Posterior cingulate gyrus (tissue), 11 donors: ENCODE measurements at regions not wholly inside any gene's neighbourhood (a gene's known extent, or its start where the extent isn't known, plus 50 kb on each side); places are given as distances from the start of the nearest gene placed in this dataset.

Experiments used
- DNase-seq, 10 donors: peaks; one replicate each; pipeline versions ENCODE4 v3.0.0 to v3.0.0-alpha.2; 2020 to 2021; ENCODE audit warnings: mixed read lengths in 3 of 10
- intact Hi-C: fragments of 100-400 bp; cut with DNase I; formaldehyde crosslinking; loops from one replicate; pipeline ENCODE4 v1.15.1; 2023

DNA sequence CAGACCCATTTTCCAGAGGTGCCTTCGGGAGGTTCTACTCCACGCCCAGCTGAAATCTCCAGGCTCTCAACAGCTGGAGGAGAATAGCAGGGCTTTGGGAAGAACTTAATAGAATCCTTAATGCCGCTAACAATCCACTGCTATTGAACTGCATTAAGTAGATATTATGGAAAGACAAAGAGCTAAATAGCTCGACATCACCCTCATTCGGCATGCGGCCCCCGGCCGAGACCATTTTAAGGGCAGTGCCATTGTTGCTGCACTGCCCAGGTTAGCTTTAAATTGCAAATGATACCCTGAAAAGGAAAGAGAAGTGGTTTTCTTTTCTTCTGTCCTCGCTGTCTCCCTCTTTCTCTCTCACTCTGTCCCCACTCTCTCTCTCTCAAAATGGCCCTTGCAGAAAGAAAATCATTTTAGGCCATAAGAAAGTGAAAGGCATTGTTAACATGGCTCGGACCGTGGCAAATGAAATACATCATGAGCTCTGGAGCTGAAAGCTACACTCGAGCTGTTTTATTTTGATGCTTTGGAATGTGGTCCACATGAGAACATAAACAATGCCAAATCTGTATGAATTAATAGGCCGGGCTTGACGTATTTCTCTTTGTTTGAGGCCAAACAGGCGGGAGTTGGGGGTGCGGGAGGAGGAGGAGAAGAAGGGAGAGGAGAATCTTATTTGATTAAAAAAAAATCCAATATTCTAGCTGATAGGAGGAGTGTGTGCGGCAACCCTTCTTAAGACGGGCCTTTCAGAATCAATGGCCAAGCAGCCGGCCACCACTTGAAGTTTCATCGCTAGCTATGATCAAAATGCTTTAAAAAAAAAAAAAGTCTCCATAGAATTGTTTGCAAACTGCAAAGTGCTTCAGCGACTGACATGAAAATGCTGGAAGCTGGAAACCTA is 298.8 kb upstream of the IRX3 start:
- intact Hi-C loops, result no loop called here
- no peak for DNase-seq

DNA sequence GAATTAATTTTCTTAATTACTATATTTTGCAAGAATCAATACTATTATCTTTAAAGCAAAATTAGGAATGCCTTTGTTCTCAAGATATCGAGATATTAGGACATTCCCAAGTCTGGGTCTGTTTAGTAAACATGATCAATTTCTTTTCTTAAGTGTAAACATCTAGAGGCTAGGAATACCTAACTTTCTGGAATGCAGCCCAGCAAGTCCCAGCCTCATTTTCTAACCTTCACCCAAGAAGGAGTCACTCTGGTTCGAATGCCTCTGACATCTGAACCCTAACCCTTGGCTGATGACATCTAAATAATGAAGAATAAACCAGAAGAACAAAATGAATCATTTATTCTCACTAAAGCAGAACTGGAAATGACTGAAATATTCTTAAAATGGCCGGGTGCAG is 297.5 kb upstream of the IRX3 start:
- no peak for DNase-seq
- intact Hi-C loops, result no loop called here

DNA sequence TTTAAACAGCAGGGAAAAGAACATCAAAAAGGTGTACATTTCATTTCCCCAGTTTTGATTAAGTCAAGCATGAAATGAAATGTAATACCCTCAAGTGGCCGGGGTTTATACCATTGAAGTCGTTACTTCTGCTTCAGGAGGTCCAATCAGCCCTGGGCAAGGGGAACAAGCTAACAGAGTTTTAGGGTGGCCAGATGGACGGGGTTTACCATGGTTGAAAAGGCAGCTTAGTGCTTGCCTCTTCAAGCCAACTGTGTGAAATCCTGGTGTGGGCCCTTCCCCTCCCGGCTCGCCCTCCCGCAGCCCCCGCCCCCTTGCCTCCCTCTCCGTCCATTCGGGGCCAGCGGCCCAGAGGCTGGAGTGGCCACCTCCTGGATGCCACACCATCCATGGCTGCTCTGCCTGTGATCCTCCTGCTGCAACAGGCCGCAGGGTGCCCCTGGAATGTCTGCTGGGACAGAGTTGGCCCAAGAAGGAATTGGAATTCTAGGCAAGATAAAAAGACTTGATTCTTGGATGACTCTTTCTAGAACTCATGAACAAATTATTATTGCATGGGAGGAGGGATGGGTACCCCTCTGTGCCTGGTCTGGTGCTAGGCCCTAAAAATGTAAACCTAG is 296.2 kb upstream of the IRX3 start:
- no peak for DNase-seq
- intact Hi-C loops, result no loop called here

DNA sequence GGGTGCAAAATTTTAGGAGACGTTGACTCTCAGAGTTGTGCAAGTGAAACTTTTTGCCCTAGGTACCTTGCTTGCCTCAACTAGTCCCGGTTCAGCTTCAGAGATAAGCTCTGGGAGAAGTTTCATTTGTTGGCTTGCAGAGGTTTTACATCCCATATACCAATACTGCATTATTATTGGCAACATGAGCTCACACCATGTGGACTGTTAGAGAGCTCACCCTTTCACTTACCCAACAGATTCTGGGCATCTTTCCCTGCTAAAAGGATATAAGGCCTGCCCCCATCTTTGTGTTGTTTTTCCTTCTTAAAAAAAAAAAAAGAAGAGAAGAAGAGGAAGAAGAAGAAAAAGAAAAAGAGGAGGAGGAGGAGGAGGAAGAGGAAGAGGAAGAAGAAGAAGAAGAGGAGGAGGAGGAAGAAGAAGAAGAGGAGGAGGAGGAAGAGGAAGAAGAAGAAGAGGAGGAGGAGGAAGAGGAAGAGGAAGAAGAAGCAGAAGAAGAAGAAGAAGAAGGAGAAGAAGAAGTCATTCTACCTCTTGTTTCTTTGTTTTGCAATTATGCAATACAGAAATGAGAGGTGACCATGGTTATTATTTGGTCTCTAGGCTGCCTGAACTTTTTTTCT is 292.6 kb upstream of the IRX3 start:
- DNase-seq, result no peak
- intact Hi-C loops, result no loop called here

DNA sequence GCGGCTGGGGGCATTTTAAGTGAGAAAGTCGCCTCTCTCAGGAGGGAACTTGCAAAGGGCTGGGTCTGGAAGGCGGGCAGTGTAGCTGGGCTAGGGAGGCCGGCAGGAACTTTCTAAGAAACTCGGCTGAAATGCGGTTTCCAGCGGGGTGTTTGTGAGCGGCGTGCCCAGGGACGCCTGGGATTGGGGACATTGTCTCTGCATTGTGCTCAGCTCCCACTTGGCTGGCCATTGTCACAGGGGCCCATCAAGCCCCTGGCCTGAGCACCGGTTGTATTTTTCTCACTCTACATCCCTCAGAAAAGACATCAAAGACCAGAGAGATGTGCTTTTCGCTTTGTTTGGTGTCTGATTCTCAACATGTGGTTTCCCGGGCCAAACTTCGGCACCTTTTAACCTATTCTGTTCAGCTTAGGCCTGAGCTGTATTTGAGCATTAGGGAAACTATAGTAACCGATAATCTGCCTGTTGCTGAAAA is 291.1 kb upstream of the IRX3 start:
- intact Hi-C loops, result no loop called here
- no peak for DNase-seq

DNA sequence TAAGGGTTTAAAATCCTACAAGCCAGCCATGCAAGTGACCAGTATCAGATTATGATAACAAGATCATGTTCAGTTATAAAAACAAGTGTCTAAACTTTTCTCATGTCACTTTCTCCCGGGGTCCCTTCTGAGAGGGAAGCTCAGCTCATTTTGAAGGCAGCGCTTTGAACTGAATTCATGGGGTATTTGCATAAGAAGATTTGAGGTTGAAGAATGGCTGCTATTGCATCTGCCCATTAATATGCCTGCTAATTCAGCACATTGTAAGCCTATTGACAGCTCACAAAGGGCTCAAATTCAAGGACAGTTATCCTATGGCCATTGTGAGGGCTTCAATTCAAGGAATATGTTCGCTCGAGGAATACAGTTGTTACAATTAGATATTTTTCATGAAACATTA is 290.2 kb upstream of the IRX3 start:
- intact Hi-C loops, result no loop called here
- no peak for DNase-seq

DNA sequence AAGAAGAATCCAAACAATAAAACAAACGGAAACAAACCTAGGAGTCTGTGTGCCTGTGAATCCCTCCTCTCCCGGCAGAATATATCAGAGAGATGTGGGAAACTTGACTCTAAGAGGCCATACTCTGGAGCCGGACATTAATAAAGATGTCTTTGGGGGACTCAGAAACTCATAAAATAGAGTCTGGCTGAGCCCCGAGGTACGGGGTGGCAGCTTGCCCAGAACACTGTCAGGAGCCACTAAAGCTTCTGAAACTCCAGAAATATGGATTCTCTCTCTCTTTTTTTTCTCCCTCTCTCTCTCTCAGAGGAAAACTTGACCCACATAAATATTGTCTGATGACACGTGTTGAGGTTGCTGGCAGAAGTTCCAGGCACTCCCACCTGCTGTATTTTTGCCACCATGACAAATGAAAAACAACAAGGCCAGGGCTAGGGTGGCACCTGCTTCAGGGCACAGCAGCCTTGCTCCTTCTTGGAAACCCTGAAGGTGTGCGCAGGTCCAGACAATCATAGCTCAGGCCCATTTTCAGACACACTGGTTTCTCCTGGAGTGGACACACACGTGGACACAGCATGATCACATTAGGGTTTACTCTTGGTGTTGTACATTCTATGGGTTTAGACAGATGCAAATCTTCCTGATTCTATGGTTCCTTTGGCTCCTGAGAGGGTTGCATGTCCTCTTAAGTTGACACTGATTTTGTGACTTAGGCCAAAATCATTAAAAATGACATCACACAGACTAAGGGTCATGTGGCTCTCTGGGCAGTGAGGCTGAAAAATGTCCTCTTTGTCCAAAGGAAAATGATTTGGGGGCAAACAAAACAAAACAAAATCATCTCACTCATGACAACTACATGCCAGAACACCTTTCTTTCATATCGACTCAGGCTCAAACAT is 282.6 kb upstream of the IRX3 start:
- intact Hi-C loops, result no loop called here
- no peak for DNase-seq

DNA sequence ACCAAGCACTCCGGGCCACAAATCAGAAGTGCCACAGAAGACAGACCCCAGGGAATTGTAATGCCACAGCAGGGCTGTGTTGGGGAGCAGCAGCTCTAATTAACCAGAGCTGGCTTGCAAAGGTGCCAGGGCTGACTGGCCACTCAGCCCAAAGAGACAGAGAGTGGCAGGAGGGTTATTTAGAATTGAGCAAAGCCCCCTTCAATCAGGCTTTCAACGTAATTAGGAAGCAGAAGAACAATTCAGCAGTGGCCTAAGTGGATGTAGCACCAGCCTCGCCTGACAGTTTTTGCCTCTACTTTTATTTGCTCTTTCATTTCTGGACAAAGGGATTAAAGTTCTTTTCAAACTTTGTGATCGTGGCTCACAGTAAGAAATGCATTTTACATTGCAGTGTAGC is 278.3 kb upstream of the IRX3 start:
- intact Hi-C loops, result no loop called here
- DNase-seq, result no peak

DNA sequence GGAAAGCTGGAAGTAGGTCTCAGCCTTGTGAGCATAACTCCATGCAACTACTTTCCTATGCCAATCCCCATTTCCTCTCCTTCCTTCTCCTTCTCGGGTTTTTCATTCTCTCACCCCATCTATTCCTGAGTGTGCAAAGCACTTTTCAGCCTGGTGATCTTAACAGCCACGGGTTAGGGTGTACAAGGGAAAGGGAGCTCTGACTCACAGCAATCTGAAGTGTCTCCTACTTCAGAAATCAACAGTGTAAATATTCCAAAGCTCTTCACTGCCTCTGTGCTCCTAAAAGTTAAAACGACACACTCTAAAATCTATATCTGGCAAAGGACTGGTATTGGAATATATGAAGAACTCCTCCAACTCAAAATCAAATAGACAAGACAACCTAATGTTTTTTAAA is 268.0 kb upstream of the IRX3 start:
- DNase-seq, result no peak
- intact Hi-C loops, result no loop called here

DNA sequence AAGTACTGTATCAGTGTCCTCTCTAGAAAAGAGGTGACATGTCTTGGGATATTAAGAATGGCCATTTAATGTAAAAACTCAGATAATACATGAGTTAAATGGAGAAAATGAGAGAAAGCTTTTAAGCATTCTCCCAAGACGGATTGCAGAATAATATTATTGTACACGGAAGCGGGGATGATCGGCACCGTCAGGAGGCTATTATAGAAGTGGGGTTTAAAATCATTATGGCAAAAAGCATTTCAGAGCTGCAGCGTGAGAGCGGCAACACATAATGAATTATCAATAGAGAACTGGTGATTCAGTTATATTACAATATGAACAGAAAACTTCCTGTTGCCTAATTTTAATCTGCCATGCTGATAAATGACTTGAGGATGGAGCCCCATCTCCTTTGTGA is 261.7 kb upstream of the IRX3 start:
- intact Hi-C loops, result no loop called here
- no peak for DNase-seq

DNA sequence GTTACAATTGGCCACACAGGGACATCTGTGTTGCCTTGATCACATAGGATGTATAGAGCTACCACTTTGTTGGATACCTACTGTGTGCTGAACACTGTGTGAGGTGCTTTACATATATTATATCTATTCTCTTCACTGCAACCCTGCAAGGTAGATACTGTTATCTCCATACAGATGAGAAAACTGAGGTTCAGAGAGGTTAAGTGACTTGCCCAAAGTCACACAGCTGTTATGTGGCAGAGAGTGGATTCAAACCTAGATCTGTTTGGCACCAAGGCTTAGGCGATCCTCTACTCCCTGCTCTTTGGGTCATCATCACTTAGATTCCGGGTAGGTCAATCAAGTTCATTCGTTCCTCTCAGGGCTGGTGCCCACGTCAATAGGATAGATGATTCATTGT is 260.5 kb upstream of the IRX3 start:
- intact Hi-C loops, result no loop called here
- no peak for DNase-seq

DNA sequence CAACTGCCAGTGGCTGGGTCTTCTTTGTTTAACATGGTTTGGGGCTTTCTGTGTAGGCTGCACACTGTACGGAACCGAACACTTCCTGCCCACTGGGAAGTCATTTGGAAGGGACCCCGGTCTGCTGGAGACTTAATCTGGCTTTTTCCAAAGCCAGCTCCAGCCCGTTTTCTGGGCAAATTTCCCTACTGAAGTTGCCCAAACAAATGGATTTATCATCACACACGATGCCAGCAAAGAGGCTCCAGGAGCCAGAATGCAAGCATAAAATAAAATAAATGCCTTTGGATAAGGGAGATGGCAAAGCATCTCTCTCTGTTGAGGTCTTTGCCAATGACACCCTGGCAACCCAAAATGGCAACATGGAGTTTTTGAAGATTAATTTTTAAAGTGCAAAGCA is 259.9 kb upstream of the IRX3 start:
- intact Hi-C loops, result no loop called here
- no peak for DNase-seq

DNA sequence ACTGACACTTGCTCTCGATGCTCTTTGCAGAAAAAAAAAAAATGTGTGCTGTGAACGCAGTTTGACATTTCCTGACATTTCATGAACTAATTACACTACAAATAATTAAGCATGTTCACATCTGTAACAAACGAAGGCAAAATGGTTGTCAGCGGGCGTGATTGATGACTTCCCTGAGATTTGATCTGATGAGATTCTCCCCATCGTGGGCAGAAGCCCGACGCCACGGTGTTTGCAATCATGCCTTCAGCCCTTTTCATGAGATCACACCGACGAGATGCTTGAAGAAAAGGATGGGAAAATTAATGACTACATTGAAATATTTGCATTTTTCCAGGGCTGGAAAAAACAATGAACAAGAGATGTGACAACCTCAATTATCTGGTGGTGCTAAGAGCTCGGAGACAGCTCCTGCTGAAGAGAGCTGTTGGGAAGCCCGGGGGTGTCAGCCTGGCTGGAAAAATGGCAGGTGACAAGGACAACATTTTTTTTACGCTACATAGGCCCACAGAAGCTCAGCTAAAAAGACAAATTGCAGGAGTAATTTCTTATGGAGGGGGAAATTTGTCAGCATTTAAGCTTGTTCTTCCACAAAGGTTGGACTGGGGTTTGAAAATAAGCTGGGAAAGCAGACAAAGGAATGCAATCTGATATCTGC is 259.4 kb upstream of the IRX3 start:
- DNase-seq, result no peak

DNA sequence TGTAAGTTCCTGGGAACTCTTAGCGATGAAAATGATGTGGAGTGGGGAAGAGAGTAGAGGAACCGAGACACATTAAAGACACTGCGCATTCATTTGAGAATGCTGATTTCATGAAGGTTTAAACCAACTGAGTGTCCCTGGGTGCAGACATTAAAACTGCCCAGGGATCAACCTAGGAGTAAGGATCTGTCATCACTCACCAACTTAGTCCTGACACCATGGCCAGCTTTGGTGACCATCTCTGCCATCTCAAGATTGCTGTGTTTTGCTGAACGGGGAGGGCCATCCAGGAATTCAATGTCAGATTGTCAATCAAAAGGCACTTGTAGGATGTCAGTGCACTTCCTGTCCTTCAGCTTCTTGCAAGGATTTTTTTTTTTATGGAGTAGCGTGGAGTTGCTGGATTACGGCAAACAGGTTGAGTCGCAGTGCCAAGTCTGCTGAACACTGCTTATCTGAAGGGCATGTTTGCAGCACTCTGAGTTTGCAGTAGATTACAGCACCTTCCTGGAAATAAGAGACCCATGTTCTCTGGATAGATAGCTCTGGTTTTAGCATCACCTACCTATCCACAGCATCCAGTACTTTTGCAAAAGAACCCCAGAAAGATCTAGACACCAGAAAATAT is 258.1 kb upstream of the IRX3 start:
- no peak for DNase-seq

More for the DNA sequence above, 259.4 kb upstream of the IRX3 start:
- intact Hi-C loops, result no loop called here

DNA sequence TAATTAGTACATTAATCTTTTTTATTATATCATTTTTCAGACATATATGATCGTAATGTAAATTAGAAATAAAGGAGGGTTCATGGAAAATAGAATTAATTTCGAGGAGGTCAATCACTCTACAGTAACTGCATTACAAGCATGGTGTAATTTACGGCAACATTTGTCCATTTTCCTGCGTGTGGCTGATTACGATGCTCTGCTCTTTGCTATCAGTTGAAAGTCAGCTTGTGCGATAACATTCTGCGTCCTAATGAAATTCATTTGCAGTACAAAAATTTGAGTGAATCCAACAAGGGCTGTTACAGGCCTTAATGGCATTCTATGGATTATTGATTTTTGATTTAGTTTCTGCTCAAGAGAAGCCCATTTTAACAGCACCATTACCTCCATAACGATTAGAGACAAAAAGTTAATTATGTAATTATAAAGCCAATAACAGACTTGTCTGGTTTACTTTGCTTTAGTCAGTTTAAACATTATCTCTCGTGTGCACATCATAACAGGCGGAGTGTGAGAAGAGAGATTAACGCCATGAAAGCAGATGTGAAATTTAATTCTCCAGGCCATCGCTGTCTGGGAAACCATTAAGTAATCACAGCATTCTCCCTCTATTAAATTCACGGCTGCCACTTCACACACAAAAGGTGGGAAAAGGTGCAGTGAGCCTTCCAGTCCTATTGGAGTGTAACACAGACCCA is 256.4 kb upstream of the IRX3 start:
- no peak for DNase-seq
- intact Hi-C loops, result no loop called here

More for the DNA sequence above, 258.1 kb upstream of the IRX3 start:
- intact Hi-C loops, result no loop called here

DNA sequence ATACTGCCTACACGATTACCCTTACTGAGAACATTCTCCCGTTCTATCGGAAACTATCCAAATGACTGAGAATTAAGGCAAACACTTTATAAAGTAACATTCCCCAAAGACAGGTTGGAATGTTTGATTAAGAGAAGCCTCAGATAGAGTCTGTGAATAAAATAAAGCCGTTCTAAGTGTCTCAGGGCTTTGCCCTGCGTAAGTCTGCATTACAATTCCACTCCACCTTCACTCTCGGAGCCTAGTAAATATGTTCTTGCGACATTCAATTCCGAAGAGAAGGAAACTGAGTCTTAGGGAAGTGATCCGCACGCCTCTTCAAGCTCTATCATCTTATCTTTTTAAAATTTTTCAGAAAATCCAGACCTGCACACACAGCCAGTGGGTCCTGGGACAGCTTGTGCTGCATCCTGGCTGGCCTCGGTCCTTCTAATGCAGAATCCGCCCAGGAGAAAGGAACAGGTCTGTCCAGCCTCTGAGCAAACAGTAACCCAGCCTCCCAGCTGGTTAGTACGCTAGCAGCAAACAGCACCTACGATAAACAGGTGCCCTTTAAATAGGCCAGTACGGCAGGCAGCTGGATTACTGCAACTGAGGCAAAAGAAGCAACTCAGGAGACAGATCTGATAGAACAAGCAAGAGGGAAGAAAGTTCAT is 254.1 kb upstream of the IRX3 start:
- no peak for DNase-seq
- intact Hi-C loops, result no loop called here

DNA sequence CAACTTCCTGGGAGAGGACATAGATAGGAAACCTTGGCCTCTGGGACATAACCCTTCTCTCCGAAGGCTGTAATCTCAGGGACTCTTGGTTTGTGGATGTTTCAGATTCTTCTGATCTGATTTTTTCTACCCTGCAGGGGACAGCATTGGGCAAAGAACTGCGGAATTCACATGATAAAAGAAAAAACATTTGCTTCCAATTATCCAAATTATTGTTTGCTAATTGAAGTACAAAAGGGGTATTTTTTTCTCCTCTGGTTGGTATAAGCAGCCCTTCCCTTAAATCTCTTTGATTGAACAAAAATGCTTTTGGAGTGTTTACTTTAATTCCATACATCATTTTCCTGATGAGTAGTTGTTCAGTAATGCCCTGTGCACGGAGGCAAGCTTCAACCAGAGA is 251.7 kb upstream of the IRX3 start:
- intact Hi-C loops, result no loop called here
- no peak for DNase-seq

DNA sequence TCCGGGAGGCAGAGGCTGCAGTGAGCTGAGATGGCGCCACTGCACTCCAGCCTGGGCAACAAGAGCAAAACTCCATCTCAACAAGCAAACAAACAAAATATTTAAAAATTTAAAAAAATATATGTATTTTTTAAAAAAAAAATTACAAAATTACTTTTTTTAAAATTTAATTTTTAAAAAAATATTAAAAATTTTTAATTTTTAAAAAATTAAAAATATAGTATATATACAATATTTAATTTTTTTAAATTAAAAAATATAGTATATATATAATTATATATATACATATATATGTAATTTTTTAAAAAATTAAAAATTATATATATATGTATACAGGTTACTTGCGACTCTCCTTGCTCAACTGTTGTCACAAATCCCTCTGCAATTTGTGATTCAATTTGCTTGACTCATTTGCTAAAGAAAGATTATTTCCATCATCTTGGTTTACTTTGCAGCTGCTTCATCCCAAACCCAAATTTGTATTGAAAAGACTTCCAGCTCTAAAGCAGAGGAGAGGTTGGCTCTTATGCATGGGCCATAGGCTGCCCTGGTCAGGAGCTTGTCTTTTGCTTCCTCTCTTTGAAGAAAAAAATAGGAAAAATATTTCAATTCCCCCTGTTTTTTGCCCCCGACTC is 247.4 kb upstream of the IRX3 start:
- DNase-seq, result no peak
- intact Hi-C loops, result no loop called here
